ENCODE measurements at regions not wholly inside any gene's neighbourhood (a gene's known extent, or its start where the extent isn't known, plus 50 kb on each side); places are given as distances from the start of the nearest gene placed in this dataset.

DNA sequence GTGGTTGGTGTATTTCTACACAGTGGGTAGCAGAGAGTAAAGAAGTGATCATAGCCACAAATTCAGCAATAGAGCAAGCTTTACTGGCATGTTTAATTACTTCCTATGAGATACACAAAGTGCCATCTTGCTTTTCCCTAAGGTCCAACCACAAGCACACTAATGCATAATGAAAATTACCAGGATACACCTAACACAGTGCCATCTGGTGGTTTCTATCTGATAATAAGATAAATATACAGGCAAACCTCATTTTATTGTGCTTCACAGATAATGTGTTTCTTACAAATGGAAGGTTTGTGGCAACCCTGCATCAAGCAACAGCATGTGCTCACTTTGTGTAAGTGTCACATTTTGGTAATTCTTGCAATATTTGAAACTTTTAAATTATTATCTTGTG is 223.0 kb downstream of the NSUN3 start:
- Histone ChIP-seq H3K9me3 (ENCODE audit: control insufficient read depth, insufficient read depth, low read length) (no peaks in the 10 kb centered on the region), H3K27me3 (ENCODE audit: control insufficient read depth, low read length) (no peaks in the 10 kb centered on the region), H3F3A (ENCODE audit: control insufficient read depth, insufficient read depth) (no peaks in the 10 kb centered on the region), H3K27ac (ENCODE audit: low read depth, low read length) (no peak overlapping the region), H3K79me2 (ENCODE audit: control insufficient read depth, low read length) (no peaks in the 10 kb centered on the region), H3K36me3 (ENCODE audit: control insufficient read depth, low read length) (no peaks in the 10 kb centered on the region), H3K9me2 (replicated peaks; ENCODE audit: control insufficient read depth, low read length) (no peaks in the 10 kb centered on the region), H3K4me1 (ENCODE audit: control insufficient read depth, low read length) (no peaks in the 10 kb centered on the region), H4K20me1 (ENCODE audit: control insufficient read depth, insufficient read depth, low read depth, low read length) (no peaks in the 10 kb centered on the region), H3K4me2 (ENCODE audit: low read length) (no peak overlapping the region), H3K4me3 (ENCODE audit: low read length) (no peak overlapping the region)
- peak; percentile 49 for TF ChIP-seq CTCF (IDR thresholded peaks at IDR 0.05; ENCODE audit: low read depth, low read length, poor library complexity, severe bottlenecking)
- TF ChIP-seq EZH2phosphoT487 (IDR thresholded peaks at IDR 0.05; ENCODE audit: borderline replicate concordance, low read length), result no peak

GRCh38 chr3:94291686-94292085 is 228.8 kb downstream of the NSUN3 start:
- no peaks in the 10 kb centered on the region for H3K9me3 ChIP-seq (ENCODE audit: control insufficient read depth, insufficient read depth, low read length)
- H3K36me3 ChIP-seq (ENCODE audit: control insufficient read depth, low read length), result no peaks in the 10 kb centered on the region
- no peak overlapping the region for H3K4me3 ChIP-seq (ENCODE audit: low read length)
- TF ChIP-seq CTCF (IDR thresholded peaks at IDR 0.05; ENCODE audit: low read depth, low read length, poor library complexity, severe bottlenecking) (no peak), EZH2phosphoT487 (IDR thresholded peaks at IDR 0.05; ENCODE audit: borderline replicate concordance, low read length) (no peak)
- no peak overlapping the region for H3K4me2 ChIP-seq (ENCODE audit: low read length)
- H3K27me3 ChIP-seq (ENCODE audit: control insufficient read depth, low read length), result no peaks in the 10 kb centered on the region
- H4K20me1 ChIP-seq (ENCODE audit: control insufficient read depth, insufficient read depth, low read depth, low read length), result no peaks in the 10 kb centered on the region
- H3K79me2 ChIP-seq (ENCODE audit: control insufficient read depth, low read length), result no peaks in the 10 kb centered on the region
- no peaks in the 10 kb centered on the region for H3F3A ChIP-seq (ENCODE audit: control insufficient read depth, insufficient read depth)
- no peaks in the 10 kb centered on the region for H3K9me2 ChIP-seq (replicated peaks; ENCODE audit: control insufficient read depth, low read length)
- no peak overlapping the region for H3K27ac ChIP-seq (ENCODE audit: low read depth, low read length)
- no peaks in the 10 kb centered on the region for H3K4me1 ChIP-seq (ENCODE audit: control insufficient read depth, low read length)

DNA sequence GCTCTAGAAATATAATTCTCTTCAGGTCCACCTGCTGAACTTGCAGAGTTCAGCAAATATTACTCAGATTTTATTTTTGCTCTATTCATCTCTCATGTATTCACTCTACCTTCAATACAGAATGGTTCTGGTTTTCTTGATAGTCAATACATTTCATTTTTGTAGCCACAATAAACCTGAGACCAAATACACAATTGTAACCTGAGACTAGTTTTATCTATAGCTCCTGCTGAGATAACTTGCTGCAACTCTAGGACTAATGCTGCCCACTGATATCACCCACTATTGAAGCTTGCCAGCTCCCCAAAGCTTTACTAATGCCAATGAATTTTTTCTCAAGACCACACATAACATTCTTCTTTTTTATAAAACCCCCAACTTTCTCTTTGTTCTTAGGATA is 229.3 kb downstream of the NSUN3 start:
- Histone ChIP-seq H3K9me3 (ENCODE audit: control insufficient read depth, insufficient read depth, low read length) (no peaks in the 10 kb centered on the region), H3F3A (ENCODE audit: control insufficient read depth, insufficient read depth) (no peaks in the 10 kb centered on the region), H3K79me2 (ENCODE audit: control insufficient read depth, low read length) (no peaks in the 10 kb centered on the region), H3K4me2 (ENCODE audit: low read length) (no peak overlapping the region), H3K36me3 (ENCODE audit: control insufficient read depth, low read length) (no peaks in the 10 kb centered on the region), H3K9me2 (replicated peaks; ENCODE audit: control insufficient read depth, low read length) (no peaks in the 10 kb centered on the region), H3K27ac (ENCODE audit: low read depth, low read length) (no peak overlapping the region), H3K4me3 (ENCODE audit: low read length) (no peak overlapping the region), H3K4me1 (ENCODE audit: control insufficient read depth, low read length) (no peaks in the 10 kb centered on the region), H3K27me3 (ENCODE audit: control insufficient read depth, low read length) (no peaks in the 10 kb centered on the region), H4K20me1 (ENCODE audit: control insufficient read depth, insufficient read depth, low read depth, low read length) (no peaks in the 10 kb centered on the region)
- TF ChIP-seq CTCF (IDR thresholded peaks at IDR 0.05; ENCODE audit: low read depth, low read length, poor library complexity, severe bottlenecking) (no peak), EZH2phosphoT487 (IDR thresholded peaks at IDR 0.05; ENCODE audit: borderline replicate concordance, low read length) (no peak)

DNA sequence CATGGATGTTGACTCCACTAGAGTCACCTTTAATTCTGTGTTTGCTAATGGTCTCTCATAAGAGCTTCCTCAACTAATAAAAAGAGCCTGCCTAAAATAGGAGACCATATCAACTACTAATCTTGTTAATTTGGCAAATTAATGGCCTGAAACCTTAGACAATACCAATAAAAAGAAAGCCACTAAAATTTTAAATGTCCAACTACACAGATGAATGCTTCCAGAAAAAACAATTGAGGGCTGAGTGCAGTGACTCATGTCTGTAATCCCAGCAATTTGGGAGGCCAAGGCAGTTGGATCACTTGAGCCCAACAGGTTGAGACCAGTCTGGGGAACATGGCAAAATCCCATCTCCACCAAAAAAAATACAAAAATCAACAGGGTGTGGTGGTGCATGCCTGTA is 230.9 kb downstream of the NSUN3 start:
- Histone ChIP-seq H3K9me3 (ENCODE audit: control insufficient read depth, insufficient read depth, low read length) (no peaks in the 10 kb centered on the region), H3K27me3 (ENCODE audit: control insufficient read depth, low read length) (no peaks in the 10 kb centered on the region), H3K27ac (ENCODE audit: low read depth, low read length) (no peak overlapping the region), H3F3A (ENCODE audit: control insufficient read depth, insufficient read depth) (no peaks in the 10 kb centered on the region), H3K9me2 (replicated peaks; ENCODE audit: control insufficient read depth, low read length) (no peaks in the 10 kb centered on the region), H3K4me1 (ENCODE audit: control insufficient read depth, low read length) (no peaks in the 10 kb centered on the region), H3K4me3 (ENCODE audit: low read length) (no peak overlapping the region), H3K79me2 (ENCODE audit: control insufficient read depth, low read length) (no peaks in the 10 kb centered on the region), H3K4me2 (ENCODE audit: low read length) (no peak overlapping the region), H3K36me3 (ENCODE audit: control insufficient read depth, low read length) (no peaks in the 10 kb centered on the region), H4K20me1 (ENCODE audit: control insufficient read depth, insufficient read depth, low read depth, low read length) (no peaks in the 10 kb centered on the region)
- TF ChIP-seq EZH2phosphoT487 (IDR thresholded peaks at IDR 0.05; ENCODE audit: borderline replicate concordance, low read length) (no peak), CTCF (IDR thresholded peaks at IDR 0.05; ENCODE audit: low read depth, low read length, poor library complexity, severe bottlenecking) (no peak)

Data from DOHH2 (cell line).